Endometrium (tissue), 2 donors: ENCODE measurements at regions not wholly inside any gene's neighbourhood (a gene's known extent, or its start where the extent isn't known, plus 50 kb on each side); places are given as distances from the start of the nearest gene placed in this dataset.
A peak's percentile ranks its signal among the peaks of the same experiment; 100 is the strongest.

ENCODE experiments used
- FAIRE-seq: peaks from 2 replicates; lab custom pipeline; 2012; peaks lifted over from hg19 to GRCh38; lab: Jason Lieb, UNC
- donor health status: control.
- donor health status: control.

GRCh38 chr12:91241756-91242155 is 59.1 kb upstream of the DCN start:
- no peak for FAIRE-seq

DNA sequence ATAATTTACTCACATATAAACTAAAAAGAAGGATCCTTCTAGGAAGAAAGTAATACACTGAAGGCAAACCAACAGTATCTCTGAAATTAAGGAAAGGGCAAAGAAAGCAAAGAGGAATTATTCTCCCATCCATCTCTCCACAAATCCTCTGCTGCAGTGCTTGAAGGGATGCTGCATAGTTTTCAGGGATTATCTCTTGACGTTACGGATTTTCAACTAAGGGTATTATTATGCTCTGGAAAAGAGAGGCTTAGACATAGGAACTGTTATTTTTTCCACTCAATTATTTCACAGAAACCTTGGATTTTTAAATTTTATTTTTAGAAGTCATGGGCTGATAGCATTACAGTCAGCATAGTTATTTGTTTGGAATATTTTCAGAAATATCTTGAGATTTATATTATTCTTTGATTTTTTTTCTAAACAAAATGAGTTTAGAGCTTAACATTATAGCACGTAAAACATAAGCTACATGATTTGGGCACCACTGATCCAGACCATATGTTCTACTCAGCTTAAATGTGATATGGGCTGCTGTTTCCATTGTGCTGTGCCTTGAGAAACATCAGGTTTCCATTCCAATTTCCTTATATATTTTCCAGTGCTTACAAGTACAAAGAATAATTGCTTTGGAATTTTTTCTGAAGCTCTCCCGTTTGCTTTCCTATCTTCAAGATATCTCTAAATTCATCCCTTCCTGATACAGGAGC is 57.9 kb upstream of the DCN start:
- FAIRE-seq, result peak; percentile 18

GRCh38 chr12:91239481-91239880 is 56.9 kb upstream of the DCN start:
- peak; percentile 41 for FAIRE-seq
